ENCODE measurements at regions not wholly inside any gene's neighbourhood (a gene's known extent, or its start where the extent isn't known, plus 50 kb on each side); places are given as distances from the start of the nearest gene placed in this dataset.

GRCh38 chr10:108819302-108819701 is 1104.0 kb downstream of the XPNPEP1 start:
- Histone ChIP-seq H3K18ac (ENCODE audit: extremely low read depth, low read length) (no peak overlapping the region), H3K14ac (ENCODE audit: insufficient read length) (no peak overlapping the region), H3K4me2 (ENCODE audit: insufficient read depth in 1 of 2, low read depth in 2 of 2, low read length in 2 of 2) (no peak overlapping the region), H2AFZ (ENCODE audit: low read length) (no peak overlapping the region), H3K27ac (ENCODE audit: low read depth, low read length) (no peak overlapping the region), H3K27me3 (replicated peaks in 1 of 4; ENCODE audit: control insufficient read depth in 3 of 4, extremely low read depth in 1 of 4, insufficient read depth in 3 of 4, low read length in 3 of 4) (no peaks in the 10 kb centered on the region), H3K4me1 (replicated peaks in 1 of 4; ENCODE audit: control insufficient read depth in 3 of 4, insufficient read depth in 4 of 4, low read length in 3 of 4) (no peaks in the 10 kb centered on the region), H3K23ac (ENCODE audit: insufficient read length) (no peak overlapping the region), H3K79me1 (ENCODE audit: low read depth, low read length) (no peaks in the 10 kb centered on the region), H4K20me1 (replicated peaks in 1 of 2; ENCODE audit: control insufficient read depth in 1 of 2, insufficient read depth in 2 of 2, low read length in 2 of 2) (no peaks in the 10 kb centered on the region), H2BK20ac (ENCODE audit: low read length) (no peak overlapping the region), H2BK15ac (ENCODE audit: low read length) (no peak overlapping the region), H4K91ac (replicated peaks; ENCODE audit: insufficient read length, low read length) (no peak overlapping the region), H3K79me2 (ENCODE audit: control insufficient read depth in 1 of 2, insufficient read depth in 2 of 2, low read length in 2 of 2) (no peaks in the 10 kb centered on the region), H2BK12ac (ENCODE audit: low read depth, low read length) (no peak overlapping the region), H3K4me3 (ENCODE audit: extremely low read depth in 1 of 4, insufficient read depth in 2 of 4, low read depth in 3 of 4, low read length in 4 of 4) (no peak overlapping the region), H2AK5ac (ENCODE audit: low read depth, low read length) (no peak overlapping the region), H3K4ac (replicated peaks; ENCODE audit: insufficient read length, low read depth, low read length) (no peak overlapping the region), H2BK5ac (ENCODE audit: low read depth, low read length) (no peak overlapping the region), H3K9ac (replicated peaks in 1 of 4; ENCODE audit: extremely low read depth in 1 of 4, low read depth in 3 of 4, low read length in 3 of 4) (no peak overlapping the region), H4K5ac (ENCODE audit: insufficient read length, low read depth, low read length) (no peak overlapping the region), H3K23me2 (ENCODE audit: low read depth, low read length) (no peaks in the 10 kb centered on the region), H3K56ac (replicated peaks; ENCODE audit: insufficient read length, low read depth, low read length) (no peak overlapping the region), H3K36me3 (ENCODE audit: control insufficient read depth in 2 of 4, insufficient read depth in 4 of 4, low read length in 3 of 4) (no peaks in the 10 kb centered on the region), H4K8ac (ENCODE audit: extremely low read depth, insufficient read depth, low read length) (no peak overlapping the region), H3K9me3 (ENCODE audit: insufficient read depth in 2 of 2, low read depth in 1 of 2, low read length in 1 of 2) (no peaks in the 10 kb centered on the region), H2BK120ac (replicated peaks; ENCODE audit: low read depth, low read length) (no peak overlapping the region)
- ChIA-PET CTCF (ENCODE audit: partially characterized antibody) (interaction anchor here (1.3 kb wide), 1 partner anchor 92 kb away, joined by 5 read pairs; no protein-coding TSS in a partner anchor), POLR2A (ENCODE audit: partially characterized antibody) (no interaction called here)
- whole genome bisulfite sequencing, 2 experiments (ENCODE audit: extremely low coverage in 1 of 2, insufficient coverage in 1 of 2, insufficient read length in 1 of 2, insufficient replicate concordance in 2 of 2, low coverage in 1 of 2, low lambda C conversion rate in 2 of 2, missing lambda C conversion rate in 1 of 2) = 71% methylated on average over 1 of the region's 1 CpG; no CpG with 5 or more reads in 1 of the 2 experiments
- TF ChIP-seq CBX5 (IDR thresholded peaks at IDR 0.05; ENCODE audit: low read depth, low read length) (no peak), TBP (IDR thresholded peaks at IDR 0.05; ENCODE audit: low read depth, low read length) (no peak), SP4 (IDR thresholded peaks at IDR 0.05; ENCODE audit: low read length) (no peak), RNF2 (IDR thresholded peaks at IDR 0.05; ENCODE audit: borderline replicate concordance, low read depth, low read length, missing control alignments, poor library complexity, severe bottlenecking) (no peak), FOSL1 (IDR thresholded peaks at IDR 0.05; ENCODE audit: insufficient read depth, low read depth, low read length) (no peak), CBX8 (IDR thresholded peaks at IDR 0.05; ENCODE audit: borderline replicate concordance, low read depth, low read length) (no peak), TEAD4 (IDR thresholded peaks at IDR 0.05; ENCODE audit: low read depth, low read length) (no peak), TCF12 (IDR thresholded peaks at IDR 0.05; ENCODE audit: low read depth, low read length) (no peak), NANOG (IDR thresholded peaks at IDR 0.05; ENCODE audit: insufficient read depth, low read depth, low read length, poor library complexity, severe bottlenecking) (no peak), SIN3A (conservative IDR thresholded peaks at IDR 0.05 in 1 of 2, IDR thresholded peaks at IDR 0.05 in 1 of 2; ENCODE audit: low read depth in 1 of 2, low read length in 2 of 2) (no peak)
- DNase-seq (ENCODE audit: low read depth in 1 of 2, low spot score in 2 of 2) = no peak
- no peak for FAIRE-seq
